HAP-1 (cell line): ENCODE measurements at regions not wholly inside any gene's neighbourhood (a gene's known extent, or its start where the extent isn't known, plus 50 kb on each side); places are given as distances from the start of the nearest gene placed in this dataset.

Source experiments
- DNase-seq, 2 experiments: peaks; one replicate each; pipeline ENCODE4 v3.0.0-alpha.2; 2016 to 2020; ENCODE audit warnings: low spot score in 2 of 2
- H3K27me3 ChIP-seq: fragments of 250-450 bp; sonication (Bioruptor Pico); 2 replicates; pipeline ENCODE4 v1.5.1; 2020; ENCODE audit warnings: low read depth, mild to moderate bottlenecking, moderate library complexity
- H3K36me3 ChIP-seq: fragments of 250-450 bp; sonication (Bioruptor Pico); replicated peaks from 2 replicates; pipeline ENCODE4 v1.5.1; 2020; ENCODE audit warnings: mild to moderate bottlenecking
- H3K4me1 ChIP-seq: fragments of 250-450 bp; sonication (Bioruptor Pico); 2 replicates; pipeline ENCODE4 v1.5.1; 2020; ENCODE audit warnings: mild to moderate bottlenecking
- H3K4me3 ChIP-seq: fragments of 250-450 bp; sonication (Bioruptor Pico); 2 replicates; pipeline ENCODE4 v1.5.1; 2020; ENCODE audit warnings: mild to moderate bottlenecking, moderate library complexity
- H3K9me3 ChIP-seq: fragments of 250-450 bp; sonication (Bioruptor Pico); 2 replicates; pipeline ENCODE4 v1.5.1; 2020; ENCODE audit warnings: mild to moderate bottlenecking, moderate library complexity
- in situ Hi-C: fragments of 300-500 bp; cut with MboI; formaldehyde crosslinking; loops from 3 replicates; pipeline ENCODE4 v1.14.3; 2020; ENCODE audit warnings: low sequenced_read_pairs, inconsistent platforms, mixed read lengths

- Histone ChIP-seq H3K4me3 (no peak overlapping the region), H3K27me3 (no peaks in the 10 kb centered on the region; the same call in 1 of the 2 replicates), H3K9me3 (no peaks in the 10 kb centered on the region; the same call in 1 of the 2 replicates), H3K4me1 (no peaks in the 10 kb centered on the region), H3K36me3 (no peaks in the 10 kb centered on the region)
- no peak for DNase-seq
- in situ Hi-C loops: no loop called here
Observed at GRCh38 chr1:79585801-79586200, 579.3 kb upstream of the ADGRL4 start.

GRCh38 chr1:79575424-79575823 lies 568.9 kb upstream of the ADGRL4 start:
- no peaks in the 10 kb centered on the region for H3K36me3 ChIP-seq
- no peaks in the 10 kb centered on the region for H3K4me1 ChIP-seq
- no peak overlapping the region for H3K4me3 ChIP-seq
- DNase-seq: no peak
- no peaks in the 10 kb centered on the region for H3K27me3 ChIP-seq
- H3K9me3 ChIP-seq: no peaks in the 10 kb centered on the region
- in situ Hi-C loops: no loop called here

DNA sequence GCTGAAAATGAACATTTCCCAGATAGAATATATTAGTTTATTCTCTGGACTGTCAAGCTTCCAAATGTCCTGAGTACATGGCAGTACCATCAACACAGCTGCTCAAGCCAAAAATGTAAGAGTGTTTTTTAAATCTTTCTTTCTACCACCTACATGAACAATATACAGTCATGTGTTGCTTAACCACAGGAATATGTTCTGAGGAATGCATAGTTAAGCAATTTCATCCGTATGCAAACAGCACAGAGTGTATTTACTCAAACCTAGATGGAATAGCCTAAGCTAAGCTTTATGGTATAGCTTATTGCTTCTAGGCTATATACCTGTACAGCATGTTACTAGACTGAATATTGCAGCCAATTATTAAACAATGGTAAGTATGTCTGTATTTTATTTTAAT lies 561.9 kb upstream of the ADGRL4 start:
- no peaks in the 10 kb centered on the region for H3K27me3 ChIP-seq
- DNase-seq: no peak
- in situ Hi-C loops: no loop called here

DNA sequence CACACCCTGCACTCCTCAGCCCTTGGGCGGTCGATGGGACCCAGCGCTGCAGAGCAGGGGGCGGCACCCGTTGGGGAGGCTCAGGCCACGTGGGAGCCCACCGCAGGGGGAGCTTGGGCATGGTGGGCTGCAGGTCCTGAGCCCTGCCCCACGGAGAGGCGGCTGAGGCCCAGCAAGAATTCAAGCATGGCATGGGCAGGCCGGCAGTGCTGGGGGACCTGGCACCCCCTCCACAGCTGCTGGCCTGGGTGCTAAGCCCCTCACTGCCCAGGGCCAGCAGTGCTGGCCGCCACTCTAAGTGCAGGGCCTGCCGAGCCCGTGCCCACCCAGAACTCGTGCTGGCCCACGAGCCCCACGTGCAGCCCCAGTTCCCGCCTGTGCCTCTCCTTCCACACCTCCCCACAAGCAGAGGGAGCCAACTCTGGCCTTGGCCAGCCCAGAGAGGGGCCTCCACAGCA lies 555.0 kb upstream of the ADGRL4 start:
- no peaks in the 10 kb centered on the region for H3K36me3 ChIP-seq
- H3K9me3 ChIP-seq: no peaks in the 10 kb centered on the region
- in situ Hi-C loops: no loop called here
- no peak overlapping the region for H3K4me3 ChIP-seq
- no peak for DNase-seq
- no peaks in the 10 kb centered on the region for H3K4me1 ChIP-seq
- H3K27me3 ChIP-seq: no peaks in the 10 kb centered on the region

More for the DNA sequence above, 561.9 kb upstream of the ADGRL4 start:
- H3K4me1 ChIP-seq: no peaks in the 10 kb centered on the region
- no peaks in the 10 kb centered on the region for H3K36me3 ChIP-seq
- H3K9me3 ChIP-seq: no peaks in the 10 kb centered on the region
- H3K4me3 ChIP-seq: no peak overlapping the region

DNA sequence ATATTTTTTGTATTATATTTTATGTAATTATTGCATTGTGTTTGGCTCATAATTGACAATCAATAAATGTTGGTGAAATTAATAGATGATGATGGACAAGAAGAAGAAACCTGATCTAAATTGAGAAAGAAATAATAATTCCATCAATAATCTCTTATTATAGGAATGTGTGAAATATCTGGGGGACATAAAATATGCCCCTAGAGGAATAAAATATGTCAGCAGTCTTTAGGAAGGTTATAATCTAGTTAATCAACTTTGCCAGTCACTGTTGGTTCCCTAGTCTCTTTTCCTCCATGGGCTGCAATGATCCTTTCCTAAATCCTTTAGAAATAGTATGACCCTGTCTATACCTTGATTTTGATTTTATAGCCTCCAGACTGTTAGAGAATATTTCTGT lies 549.7 kb upstream of the ADGRL4 start:
- H3K36me3 ChIP-seq: no peaks in the 10 kb centered on the region
- no peaks in the 10 kb centered on the region for H3K4me1 ChIP-seq
- H3K27me3 ChIP-seq: no peaks in the 10 kb centered on the region
- no peak for DNase-seq
- in situ Hi-C loops: no loop called here
- H3K9me3 ChIP-seq: no peaks in the 10 kb centered on the region
- H3K4me3 ChIP-seq: no peak overlapping the region

DNA sequence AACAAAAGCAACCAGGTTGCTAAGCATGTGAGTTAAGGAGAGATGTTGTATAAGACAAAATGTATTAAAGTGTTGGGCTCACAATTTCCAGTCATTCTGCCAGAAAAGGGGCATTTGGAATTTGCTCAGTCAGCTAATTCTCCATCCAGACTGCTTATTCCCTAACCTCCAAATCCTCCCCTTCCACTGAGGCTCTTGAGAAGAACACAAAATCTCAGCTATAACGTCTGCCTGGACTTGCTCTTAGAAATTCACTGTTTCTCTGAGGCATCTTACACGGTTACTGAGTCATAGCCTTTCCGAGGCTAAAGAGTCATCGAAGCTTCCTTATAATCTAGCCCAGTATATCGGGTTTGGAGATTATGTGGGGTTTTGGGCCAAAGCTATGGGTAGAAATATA lies 548.2 kb upstream of the ADGRL4 start:
- no peaks in the 10 kb centered on the region for H3K27me3 ChIP-seq
- H3K4me1 ChIP-seq: no peaks in the 10 kb centered on the region
- no peak overlapping the region for H3K4me3 ChIP-seq
- no peaks in the 10 kb centered on the region for H3K9me3 ChIP-seq
- DNase-seq: no peak
- H3K36me3 ChIP-seq: no peaks in the 10 kb centered on the region
- in situ Hi-C loops: no loop called here

DNA sequence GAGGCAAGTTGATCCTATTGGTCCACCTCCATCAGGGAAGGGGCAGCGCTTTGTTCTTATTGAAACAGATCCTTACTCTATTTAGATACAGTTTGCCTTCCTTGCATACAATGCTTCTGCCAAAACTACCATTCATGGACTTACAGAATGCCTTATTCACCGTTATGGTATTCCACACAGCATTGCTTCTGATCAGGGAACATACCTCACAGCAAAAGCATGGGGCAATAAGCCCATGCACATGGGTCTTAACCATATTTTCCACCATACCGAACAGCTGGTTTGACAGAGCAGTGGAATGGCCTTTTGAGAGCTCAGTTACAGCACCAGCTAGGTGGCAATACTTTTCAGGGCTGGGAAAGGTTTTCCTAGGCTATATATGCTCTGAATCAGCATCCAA lies 544.8 kb upstream of the ADGRL4 start:
- DNase-seq: no peak
- H3K27me3 ChIP-seq: no peaks in the 10 kb centered on the region
- no peaks in the 10 kb centered on the region for H3K4me1 ChIP-seq
- no peaks in the 10 kb centered on the region for H3K36me3 ChIP-seq
- H3K9me3 ChIP-seq: no peaks in the 10 kb centered on the region
- no peak overlapping the region for H3K4me3 ChIP-seq
- in situ Hi-C loops: no loop called here

GRCh38 chr1:79550402-79550801 lies 543.9 kb upstream of the ADGRL4 start:
- Histone ChIP-seq H3K4me1 (no peaks in the 10 kb centered on the region), H3K4me3 (no peak overlapping the region), H3K27me3 (no peaks in the 10 kb centered on the region), H3K36me3 (no peaks in the 10 kb centered on the region), H3K9me3 (no peaks in the 10 kb centered on the region)
- in situ Hi-C loops: no loop called here
- DNase-seq: no peak

GRCh38 chr1:79549201-79549600 lies 542.7 kb upstream of the ADGRL4 start:
- no peaks in the 10 kb centered on the region for H3K27me3 ChIP-seq
- H3K9me3 ChIP-seq: no peaks in the 10 kb centered on the region
- no peak for DNase-seq
- no peaks in the 10 kb centered on the region for H3K36me3 ChIP-seq
- in situ Hi-C loops: no loop called here
- H3K4me1 ChIP-seq: no peaks in the 10 kb centered on the region
- H3K4me3 ChIP-seq: no peak overlapping the region

GRCh38 chr1:79547514-79547913 lies 541.0 kb upstream of the ADGRL4 start:
- H3K9me3 ChIP-seq: no peaks in the 10 kb centered on the region
- no peaks in the 10 kb centered on the region for H3K36me3 ChIP-seq
- no peak for DNase-seq
- in situ Hi-C loops: no loop called here
- H3K4me3 ChIP-seq: no peak overlapping the region
- H3K4me1 ChIP-seq: no peaks in the 10 kb centered on the region
- H3K27me3 ChIP-seq: no peaks in the 10 kb centered on the region

- no peak for DNase-seq
- in situ Hi-C loops: no loop called here
- no peak overlapping the region for H3K4me3 ChIP-seq
- H3K36me3 ChIP-seq: no peaks in the 10 kb centered on the region
- H3K4me1 ChIP-seq: no peaks in the 10 kb centered on the region
- H3K27me3 ChIP-seq: no peaks in the 10 kb centered on the region
- no peaks in the 10 kb centered on the region for H3K9me3 ChIP-seq
Observed at GRCh38 chr1:79543394-79543793, 536.9 kb upstream of the ADGRL4 start.

DNA sequence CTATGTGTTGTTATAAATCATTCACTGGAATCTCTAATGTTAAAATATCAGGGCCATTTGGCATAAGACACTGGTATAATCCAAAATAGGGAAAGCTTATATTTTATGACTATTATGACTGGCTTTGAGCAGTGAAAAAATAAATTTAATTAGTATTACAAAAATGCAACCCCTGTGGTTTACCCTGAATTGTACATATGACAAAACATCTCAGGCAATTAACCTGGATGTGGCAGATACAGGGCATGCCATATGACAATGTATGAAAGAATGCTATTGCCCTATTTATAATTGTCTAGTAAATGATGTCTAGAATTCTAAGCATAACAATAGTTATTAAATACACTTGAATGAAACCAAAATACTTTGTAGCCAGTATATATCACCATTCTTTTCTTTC lies 532.5 kb upstream of the ADGRL4 start:
- no peak for DNase-seq
- H3K27me3 ChIP-seq: no peaks in the 10 kb centered on the region
- in situ Hi-C loops: no loop called here

GRCh38 chr1:79532555-79532954 lies 526.0 kb upstream of the ADGRL4 start:
- Histone ChIP-seq H3K4me1 (no peaks in the 10 kb centered on the region), H3K27me3 (no peaks in the 10 kb centered on the region), H3K36me3 (no peaks in the 10 kb centered on the region), H3K9me3 (no peaks in the 10 kb centered on the region), H3K4me3 (no peak overlapping the region)
- DNase-seq: no peak
- in situ Hi-C loops: no loop called here

More for the DNA sequence above, 532.5 kb upstream of the ADGRL4 start:
- H3K36me3 ChIP-seq: no peaks in the 10 kb centered on the region
- H3K4me3 ChIP-seq: no peak overlapping the region
- H3K9me3 ChIP-seq: no peaks in the 10 kb centered on the region
- no peaks in the 10 kb centered on the region for H3K4me1 ChIP-seq

DNA sequence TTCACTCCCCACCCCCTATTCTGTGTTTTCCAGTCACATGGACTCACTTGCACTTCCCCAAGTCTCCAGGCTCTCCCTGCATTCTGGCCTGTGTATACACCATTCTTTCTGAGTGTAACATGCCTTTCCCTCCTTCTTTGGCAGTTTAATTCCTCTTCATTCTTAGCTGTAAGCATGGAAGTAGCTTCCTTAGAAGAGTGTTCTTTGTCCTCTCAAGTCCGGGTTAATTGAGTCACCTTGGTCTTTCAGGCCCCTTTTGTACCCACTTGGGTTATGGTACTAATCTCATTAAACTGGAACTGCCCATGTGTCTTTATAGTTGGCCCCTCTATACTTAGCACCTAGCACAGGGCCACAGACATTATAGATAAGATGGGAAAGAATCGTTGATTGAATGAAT lies 525.3 kb upstream of the ADGRL4 start:
- Histone ChIP-seq H3K36me3 (no peaks in the 10 kb centered on the region), H3K9me3 (no peaks in the 10 kb centered on the region), H3K4me3 (no peak overlapping the region), H3K4me1 (no peaks in the 10 kb centered on the region), H3K27me3 (no peaks in the 10 kb centered on the region)
- no peak for DNase-seq
- in situ Hi-C loops: no loop called here

GRCh38 chr1:79530476-79530875 lies 523.9 kb upstream of the ADGRL4 start:
- Histone ChIP-seq H3K4me3 (no peak overlapping the region), H3K9me3 (no peaks in the 10 kb centered on the region), H3K4me1 (no peaks in the 10 kb centered on the region), H3K36me3 (no peaks in the 10 kb centered on the region), H3K27me3 (no peaks in the 10 kb centered on the region)
- in situ Hi-C loops: no loop called here
- no peak for DNase-seq
